Inferior parietal cortex (tissue), 1 donor: ENCODE measurements at regions not wholly inside any gene's neighbourhood (a gene's known extent, or its start where the extent isn't known, plus 50 kb on each side); places are given as distances from the start of the nearest gene placed in this dataset.

Source experiments
- DNase-seq: peaks from one replicate; pipeline ENCODE4 v3.0.0-alpha.2; 2016; ENCODE audit errors: extremely low spot score

DNA sequence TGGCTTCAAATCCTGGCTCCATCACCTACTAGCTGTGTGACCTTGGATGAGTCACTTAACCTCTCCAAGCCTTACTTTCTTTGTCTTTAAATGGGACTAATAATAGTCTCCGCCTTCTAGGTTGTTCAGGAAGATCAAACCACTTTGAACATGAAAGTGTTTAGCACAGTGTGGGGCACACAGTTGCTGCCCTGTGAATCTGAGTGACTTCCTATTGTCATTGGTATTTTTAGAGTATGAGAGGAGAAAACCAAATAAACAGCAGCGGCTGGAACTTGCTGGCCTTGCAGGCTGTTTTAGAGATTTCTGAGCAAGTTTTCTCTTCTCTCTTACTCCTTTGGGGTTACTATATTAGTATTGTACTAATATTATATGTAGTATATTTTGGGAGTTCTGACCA is 120.7 kb upstream of the MYL2 start:
- DNase-seq = no peak

DNA sequence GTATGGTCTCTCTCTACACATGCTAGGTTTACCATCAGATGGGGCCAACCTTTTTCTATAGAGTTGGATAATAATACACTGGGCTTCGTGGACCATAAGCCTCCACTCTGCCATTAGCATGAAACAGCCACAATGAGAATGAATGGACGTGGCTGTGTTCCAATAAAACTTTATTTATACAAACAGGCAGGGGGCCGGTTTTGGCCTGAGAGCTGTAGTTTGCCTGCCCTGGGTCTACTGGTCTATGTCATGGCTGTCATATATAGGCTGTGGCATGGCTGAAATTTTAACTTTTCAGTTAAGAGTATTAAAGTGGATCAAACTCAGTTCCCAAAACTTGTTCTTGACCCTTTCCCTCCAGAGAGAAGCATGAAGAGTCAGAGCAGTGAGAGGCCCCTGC is 120.3 kb upstream of the MYL2 start:
- DNase-seq = no peak

DNA sequence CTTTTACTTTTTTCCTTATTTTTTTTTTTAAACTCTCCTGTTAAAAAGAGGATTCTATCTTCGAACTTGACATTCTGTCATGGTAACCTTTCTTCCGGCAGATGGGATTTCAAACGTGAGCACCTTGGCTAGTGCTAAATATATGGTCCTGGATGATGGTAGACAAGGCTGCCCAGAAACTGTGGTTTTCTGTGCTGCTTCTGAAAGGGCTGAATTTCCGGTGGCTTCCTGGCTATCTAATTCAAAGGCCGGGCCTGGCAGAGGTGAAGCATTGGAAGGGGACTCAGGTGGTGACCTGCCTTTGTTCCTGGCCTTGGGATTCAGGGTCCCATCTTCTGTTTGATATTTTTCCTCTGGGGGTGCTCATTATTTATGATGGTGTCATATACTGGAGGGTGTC is 118.6 kb upstream of the MYL2 start:
- no peak for DNase-seq

DNA sequence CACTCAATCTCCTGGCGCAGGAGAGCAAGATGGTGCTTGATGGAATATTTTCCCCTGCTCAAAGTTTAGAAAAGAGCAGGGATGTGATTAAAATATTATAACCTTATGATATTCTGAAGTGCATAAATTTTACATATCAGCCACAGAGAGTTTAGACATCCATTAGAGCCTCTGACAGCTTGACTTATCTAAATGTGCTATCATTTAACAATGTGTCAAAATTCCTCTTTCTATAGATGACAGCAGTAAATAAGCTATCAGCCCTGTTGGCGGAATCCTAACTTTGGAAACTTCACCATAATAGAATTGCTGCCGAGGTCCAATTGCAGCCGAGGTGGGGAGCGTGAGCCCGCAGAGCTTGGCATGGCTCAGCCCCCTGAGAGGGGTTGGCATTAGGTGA is 117.7 kb upstream of the MYL2 start:
- no peak for DNase-seq

DNA sequence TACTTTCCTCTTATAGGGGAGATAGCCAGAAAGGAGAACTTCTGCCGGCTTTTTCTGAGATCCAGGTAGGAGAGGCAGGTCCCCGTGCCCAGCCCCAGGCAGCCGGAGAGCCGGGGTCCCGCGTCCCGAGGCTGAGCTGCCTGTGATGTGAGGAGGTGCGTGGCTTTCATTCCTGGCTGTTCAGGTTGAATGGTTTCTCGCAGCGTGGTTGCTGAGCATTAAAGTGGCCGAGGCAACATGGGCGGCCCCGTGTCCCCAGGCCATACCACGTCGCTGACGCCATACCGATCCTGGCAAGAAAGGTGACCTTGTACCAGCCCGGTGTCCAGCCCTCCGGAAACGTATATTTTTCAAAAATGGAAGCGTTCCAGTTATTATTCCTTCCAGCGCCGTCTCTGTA is 116.7 kb upstream of the MYL2 start:
- no peak for DNase-seq

DNA sequence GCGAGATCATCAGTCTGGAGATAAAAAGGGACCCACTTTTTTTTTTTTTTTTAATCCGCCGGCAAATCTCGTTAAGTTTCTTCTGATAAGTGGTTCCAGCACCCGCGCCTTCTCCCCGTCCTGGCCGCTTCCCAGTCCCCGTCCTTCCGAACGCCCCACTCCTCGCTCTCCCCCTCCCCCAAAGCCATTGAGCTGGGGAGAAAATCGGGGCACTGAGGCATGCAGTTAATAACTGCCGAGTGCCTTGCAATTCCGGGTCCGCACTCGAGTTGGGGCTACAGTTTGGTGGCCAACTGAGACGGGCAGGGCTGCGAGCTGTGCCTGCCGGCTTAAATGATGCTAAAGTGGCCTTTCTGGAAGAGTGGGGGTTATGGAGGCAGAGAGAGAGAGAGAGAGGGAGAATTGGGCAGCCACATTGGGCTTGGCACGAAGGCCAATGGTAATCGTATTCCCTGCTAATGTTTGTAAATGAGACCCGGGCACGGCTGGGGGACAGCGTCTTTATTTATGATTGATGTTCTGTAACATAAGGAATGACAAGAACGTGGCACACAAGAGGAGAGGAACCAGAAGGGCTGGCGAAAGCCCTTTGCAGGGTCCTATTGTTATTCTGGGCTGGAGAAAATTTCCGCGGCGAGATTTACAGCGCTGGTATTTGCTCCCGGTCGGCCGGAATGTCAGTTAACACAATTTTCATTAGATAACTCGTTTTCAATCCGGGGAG is 115.4 kb upstream of the MYL2 start:
- no peak for DNase-seq

DNA sequence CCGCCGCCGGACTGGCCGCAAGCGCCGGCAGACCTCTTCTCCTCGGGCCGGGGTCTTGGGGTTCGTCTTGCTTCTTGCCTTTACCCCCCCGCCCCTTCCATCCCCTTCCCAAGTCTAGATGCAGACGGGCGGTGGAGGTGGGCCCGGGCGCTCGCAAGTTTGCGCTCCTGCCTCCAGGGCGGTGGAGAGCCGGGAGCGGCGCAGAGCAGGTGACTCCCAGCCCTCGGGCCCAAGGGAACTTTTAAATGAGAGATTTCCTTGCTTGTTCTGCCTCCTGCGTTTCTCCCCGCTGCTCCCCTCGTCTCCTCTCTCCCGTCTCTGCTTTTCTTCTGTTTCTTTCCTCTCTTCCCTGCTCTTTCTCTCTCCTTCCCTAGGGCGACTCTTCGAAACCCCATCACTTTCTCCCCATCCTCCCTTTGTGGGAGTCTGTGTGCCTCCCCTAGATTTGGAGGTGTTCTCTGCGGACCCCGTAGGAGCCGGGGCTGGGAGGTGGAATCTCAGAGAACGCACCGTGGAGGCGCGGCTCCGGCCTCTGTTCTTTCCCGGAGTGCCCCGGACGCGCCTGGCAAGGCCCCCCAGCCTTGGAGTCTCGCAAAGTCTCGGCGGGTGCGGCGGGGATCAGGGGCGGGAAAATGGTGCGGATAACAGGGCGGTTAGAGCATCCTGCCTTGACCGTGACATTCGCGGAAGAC is 114.7 kb upstream of the MYL2 start:
- no peak for DNase-seq

DNA sequence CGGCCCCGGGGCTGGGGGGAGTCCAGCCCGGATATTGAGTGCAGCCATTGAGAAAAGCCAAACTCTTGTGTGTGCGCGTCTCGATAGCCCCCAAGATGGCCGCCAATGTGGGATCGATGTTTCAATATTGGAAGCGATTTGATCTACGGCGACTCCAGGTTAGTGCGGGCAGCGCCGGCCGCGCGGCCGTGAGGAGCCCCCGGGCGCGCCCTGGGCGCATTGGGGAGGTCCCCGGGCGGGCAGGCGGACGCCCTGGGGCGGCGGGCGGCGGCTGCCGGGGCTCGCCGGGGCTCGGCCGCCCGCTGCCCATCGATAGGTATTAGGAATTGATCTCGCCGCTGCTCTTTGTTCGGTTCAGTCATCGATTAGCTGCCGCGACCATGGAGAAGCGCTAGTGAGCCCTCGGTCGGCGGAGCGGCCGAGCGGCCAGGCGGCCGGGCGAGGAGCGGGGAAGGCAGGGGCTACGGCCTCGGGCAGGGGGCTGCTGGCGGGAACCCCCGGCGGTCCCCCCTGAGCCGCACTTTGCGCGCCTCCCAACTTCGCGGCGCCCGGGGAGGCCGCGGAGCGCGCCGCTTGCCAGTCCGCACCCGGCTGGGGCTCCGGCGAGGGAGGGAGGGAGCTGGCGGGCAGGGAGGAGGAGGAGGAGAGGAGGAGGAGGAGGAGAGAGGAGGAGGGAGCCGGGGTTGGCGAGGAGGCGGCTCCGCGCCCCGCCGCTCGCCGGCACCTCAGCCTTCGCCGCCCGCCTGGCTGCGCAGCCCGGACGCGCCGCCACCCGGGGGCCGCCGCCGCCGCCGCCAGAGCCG is 113.9 kb upstream of the MYL2 start, which contains the start of gene CUX2:
Gene CUX2 (plus strand): TSS at position 83 of the 803 bp plus-strand sequence.
- no peak for DNase-seq

DNA sequence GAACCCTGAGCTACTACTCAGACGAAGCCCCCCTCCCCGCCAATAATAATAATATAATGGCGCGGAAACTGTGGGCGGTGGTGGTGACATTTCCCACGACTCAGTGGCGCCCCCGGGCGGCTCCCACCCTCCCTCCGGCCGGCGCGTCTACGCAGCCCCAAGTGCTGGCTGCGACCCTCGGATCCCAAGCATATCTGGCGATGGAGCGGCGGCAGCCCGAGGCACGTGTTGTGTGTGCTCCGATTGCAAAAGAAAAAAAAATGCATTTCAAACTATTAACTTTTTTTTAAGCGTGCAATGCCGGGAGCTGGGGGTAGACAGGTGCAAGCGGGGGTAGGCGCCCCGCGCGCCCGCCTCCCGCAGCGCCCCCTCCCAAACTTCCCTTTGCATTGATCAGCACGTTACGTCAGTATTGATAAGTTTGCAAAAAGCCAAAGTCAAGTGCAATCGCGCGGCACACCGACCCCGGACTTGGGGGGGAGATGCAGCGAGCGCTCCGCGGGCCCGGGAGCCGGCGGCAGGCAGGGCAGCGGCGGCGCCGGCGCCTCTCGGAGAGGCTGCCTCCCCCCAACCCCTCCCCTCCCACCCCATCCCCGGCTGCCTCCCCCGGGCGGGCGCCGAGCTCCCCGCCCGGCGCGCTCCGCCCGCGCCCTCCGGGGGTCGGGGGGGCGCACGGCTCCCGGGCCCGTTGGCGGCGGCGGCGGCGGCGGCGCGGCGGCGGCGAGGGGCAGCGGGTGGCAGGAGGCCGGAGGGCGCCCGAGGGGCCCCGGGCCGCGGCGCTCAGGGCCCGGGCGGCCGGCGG is 113.1 kb upstream of the MYL2 start:
- DNase-seq = no peak

DNA sequence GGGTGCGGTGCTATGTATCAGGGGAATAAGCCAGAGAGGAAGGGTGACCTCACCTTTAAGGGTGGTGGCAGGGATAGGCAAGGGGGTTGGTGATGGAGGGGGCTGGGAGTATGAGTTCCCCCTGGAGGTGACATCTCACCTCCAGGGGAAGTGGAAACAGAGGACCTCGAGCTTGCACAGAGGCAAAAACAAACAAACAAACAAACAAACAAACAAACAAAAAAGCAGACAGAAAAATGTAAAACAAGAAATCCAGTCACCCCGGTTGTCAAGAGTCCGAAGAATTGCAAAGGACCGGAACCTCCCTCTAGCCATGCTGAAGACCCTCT is 112.2 kb upstream of the MYL2 start:
- no peak for DNase-seq

DNA sequence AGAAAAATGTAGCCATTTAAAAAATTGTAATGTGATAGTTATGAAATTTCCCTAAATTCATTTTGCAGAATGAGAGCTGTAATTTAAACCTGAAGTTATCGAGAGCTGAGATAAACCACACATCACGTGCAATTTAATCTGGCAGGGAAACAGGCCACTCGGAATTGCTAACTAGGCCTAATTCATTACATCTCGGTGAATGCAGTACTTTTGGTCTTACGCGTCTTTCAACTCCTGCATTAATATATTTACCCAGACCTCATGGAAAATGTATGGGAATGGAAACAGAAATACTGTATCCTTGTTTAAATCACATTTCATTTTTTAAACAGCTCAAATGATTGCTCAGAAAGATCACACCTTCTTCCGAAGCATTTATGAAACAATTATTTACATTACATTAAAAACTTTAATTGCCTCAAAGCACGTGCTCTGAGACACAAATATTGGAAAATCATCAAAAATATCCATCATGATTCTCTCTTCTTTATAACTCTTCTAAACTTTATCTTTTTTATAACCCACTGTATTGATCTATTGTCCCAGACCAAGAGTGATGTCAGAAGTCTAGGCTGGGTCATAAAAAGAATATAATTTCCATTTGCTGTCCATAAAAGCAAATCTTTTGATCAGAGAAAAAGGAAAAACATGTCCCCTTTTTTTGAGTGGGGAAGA is 111.7 kb upstream of the MYL2 start:
- DNase-seq = no peak

DNA sequence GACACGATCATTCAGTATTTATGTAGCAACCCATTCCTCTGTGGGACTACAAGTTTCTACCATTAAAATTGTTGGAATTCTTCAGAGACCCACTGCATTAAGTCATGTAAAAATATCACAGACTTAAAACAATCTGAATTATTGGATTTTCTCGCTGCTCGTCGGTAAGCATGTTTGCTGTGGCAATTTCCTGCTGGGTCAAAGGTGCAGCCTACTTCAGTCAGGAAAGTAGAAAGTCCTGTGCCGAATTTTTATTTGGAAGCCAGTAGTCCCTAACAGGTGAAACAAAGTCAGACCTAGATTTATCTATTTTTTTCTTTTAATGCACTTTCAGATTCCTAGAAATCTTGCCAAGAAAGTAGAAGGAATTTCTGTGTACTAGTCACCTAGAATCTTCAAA is 110.4 kb upstream of the MYL2 start:
- DNase-seq = no peak

DNA sequence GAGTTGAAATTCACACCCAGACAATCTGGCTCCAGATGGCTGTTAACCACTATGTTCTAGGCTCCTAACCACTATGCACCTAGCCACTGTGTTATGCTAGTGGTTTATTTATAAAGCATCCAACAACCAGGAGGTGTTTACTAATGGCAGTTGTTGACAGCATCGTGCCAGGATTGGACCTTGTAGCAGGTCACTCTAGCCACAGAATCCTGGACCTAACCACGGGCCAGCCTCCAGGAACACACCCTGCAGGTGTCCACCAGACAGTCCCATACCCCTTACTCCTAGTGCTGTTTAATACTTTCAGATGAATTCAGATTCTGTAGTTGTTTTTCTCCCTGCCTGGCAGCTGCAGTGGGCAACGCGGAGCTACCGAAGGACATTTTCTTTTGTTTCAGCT is 109.4 kb upstream of the MYL2 start:
- DNase-seq = no peak

DNA sequence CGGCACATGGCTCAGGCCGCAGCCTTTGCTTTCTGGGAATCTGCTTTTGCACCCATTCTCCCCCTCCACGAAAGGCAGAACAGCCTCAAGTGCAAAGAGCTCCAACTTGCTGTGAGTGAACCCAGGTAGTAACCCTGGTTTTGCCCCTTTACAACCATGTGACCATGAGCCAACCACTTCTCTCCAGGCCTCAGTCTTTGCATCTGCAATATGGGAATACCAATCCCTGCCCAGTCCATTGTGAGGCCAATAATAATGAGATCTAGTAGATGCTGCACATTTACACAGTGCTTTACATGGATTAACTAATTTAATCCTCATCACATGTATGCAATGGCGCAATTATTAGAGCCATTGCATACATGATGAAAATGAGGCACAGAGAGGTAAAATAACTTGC is 108.9 kb upstream of the MYL2 start:
- no peak for DNase-seq

DNA sequence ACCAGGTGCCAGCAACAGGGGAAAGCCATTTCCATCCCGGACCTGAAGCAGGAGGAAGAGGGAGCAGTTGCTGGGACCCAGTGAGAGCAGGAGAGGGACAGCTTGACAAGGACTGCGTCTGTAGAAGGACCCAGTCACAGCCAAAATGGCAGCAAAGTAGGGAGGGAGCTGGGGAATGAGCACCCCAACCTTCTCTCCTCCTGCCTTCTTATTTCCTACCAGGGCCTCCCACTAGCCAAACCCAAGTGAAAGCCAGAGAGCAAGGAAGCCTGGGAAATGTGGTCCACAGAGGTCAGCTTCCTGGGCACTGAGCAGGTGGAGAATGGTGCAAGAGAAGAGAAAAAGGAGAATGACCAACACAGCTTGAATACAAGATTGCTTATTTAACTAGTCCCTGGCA is 108.5 kb upstream of the MYL2 start:
- no peak for DNase-seq

DNA sequence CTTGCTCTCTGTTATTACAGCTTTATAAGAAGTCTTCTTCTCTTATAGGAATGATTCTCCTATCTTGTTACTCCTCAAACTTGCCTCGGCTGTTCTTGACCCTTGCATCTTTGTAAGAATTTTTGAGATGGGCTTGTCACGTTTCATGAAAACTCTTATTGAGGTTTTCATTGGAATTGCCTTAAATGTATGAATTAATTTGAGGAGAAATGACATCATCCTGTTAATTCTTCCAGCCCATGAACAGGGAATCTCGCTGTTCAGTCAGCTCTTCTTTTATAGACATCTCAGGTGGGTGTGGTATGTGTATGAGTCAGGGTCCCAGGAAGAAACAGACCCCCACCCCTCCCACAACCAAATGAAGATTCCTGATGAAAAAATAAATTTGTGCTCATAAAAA is 107.1 kb upstream of the MYL2 start:
- DNase-seq = no peak

DNA sequence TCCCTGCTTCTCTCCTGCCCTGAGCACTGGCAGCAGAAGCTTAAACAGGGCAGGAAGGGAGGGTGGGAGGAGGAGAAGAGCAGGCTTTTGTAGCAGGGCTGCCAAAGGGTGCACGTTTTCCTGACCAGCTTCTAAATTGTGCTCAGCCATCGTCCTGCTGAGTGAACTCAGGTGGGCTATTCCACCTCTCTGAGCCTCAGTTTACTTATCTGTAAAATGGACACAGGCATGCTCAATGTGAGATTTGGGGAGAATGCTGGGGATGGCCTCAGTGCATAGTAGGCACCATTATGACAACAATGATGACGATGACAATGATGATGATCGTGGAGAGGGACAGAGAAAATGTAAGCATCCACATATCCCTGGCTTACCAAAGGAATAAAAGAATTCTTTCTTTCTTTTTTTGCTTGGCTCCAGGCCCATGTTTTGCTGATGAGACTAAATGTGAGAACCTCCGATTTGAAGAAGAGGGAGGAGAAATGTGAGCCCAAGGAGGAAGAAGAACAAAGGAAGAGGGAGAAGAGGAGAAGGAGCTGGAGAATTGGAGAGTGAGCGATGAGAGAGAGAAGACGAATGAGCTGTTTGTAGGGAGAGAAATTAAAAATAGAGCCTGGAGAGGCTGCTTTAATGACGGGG is 105.5 kb upstream of the MYL2 start:
- DNase-seq = no peak

DNA sequence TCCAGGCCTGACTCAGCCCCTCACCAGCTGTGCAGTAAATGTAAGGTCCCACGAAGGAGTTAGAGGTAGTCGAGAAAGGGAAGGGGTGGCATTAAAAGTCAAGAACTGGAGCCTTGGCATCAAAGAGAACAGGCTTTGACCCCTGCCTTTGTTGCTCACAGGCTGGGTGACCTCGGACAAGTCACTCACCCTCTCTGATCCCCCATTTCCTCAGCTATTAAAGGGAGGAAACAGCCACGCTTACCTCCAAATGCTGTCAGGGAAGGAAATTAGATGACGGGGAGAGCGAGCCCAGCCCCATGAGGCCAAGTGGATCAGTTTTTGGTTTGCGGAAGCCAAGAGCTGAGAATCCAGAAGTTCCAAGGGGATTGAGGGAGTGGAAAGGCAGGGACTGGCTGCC is 104.9 kb upstream of the MYL2 start:
- DNase-seq = no peak

DNA sequence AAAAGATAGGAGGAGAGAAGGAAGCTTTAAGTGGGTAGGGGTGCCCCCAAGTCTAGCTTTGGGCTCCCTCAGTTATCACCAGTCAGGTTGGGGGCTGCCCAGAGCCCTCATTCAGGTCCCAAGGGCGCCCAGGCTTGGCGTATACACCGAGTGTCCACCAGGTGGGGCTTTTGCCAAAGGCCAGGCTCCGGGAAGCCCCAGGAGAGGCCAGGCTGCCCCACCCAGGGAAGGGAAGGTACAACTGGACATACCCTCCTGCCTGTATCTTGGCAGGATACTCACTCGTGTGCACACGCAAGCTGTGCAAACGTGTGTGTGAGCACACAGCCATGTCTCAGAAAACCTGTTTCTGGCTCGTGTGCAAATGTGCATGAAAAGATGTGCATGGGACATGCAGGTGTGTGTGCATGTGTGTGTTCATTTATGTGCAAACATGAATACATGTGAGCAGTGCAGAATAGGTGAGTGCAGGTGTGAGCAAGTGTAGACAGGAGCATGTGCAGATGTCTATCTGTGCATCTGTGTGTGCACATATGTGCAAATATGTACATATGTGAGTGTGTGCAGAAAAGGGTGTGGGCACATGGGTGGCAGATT is 103.9 kb upstream of the MYL2 start:
- DNase-seq = peak; percentile 54

DNA sequence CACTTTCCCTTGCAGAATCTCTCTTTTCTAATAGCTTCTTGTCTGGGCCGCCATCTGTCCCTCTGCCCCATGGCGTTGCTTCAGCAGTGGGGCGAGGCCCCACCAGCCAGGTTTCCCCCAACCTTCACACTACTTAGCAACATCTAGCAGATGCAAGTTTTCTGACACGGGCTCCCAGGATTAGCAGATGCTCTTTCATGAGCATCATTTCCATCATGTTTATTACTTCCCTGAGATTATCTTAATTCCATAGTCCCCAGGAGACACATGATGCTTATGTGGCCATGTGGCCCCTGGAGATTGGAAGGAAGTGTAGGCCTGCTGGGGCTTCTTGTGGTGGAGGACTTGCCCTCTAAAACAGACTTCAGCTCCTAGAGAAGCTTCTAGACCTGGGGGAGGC is 102.0 kb upstream of the MYL2 start:
- DNase-seq = no peak

DNA sequence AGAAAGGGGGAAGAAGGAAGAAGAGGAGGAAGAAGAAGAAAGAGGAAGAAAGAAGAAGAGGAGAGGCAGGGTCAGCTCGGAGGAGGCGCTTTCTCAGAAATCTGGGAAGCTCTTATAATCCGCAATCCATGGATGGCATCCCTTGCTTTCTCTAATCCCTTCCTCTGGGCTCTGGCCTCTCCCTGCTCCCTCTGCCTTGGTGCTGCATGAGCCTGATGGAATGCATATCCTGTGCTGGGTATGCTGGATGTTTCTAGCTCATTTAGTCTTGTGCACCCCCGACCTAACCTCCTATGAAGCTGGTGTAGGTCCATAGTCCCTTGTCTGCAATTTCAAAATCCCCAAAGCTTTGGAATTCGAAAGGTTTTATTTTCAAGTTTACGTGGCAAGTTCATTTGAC is 94.2 kb upstream of the MYL2 start:
- DNase-seq = no peak
